GM12872 (cell line): ENCODE measurements at regions not wholly inside any gene's neighbourhood (a gene's known extent, or its start where the extent isn't known, plus 50 kb on each side); places are given as distances from the start of the nearest gene placed in this dataset.

Experiments used
- CTCF ChIP-seq: IDR thresholded peaks from 3 replicates; pipeline ENCODE4 v1.5.1; 2011; ENCODE audit warnings: low read depth, mild to moderate bottlenecking, low read length, moderate library complexity; ENCODE audit not compliant: insufficient read depth

DNA sequence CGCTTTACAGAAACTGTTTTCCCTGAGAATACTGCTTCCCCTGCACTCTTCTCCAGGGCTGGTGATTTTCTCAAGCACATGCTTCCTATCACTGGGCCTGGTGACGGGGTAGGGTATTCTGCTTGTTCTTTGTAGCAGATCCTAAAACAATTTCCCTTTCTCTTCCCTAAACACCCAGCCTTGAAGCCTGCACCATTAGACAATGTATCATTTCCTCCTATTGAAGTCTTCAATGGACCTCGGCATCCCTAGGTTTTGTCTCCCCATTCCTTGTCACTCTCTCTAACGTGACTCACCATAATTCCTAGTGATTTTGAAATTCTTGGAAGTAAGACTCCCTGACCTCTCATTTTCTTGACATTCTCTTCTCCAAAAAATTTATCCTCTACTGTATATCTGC lies 109.5 kb upstream of the GHITM start:
- TF ChIP-seq CTCF = no peak

GRCh38 chr10:84038035-84038434 lies 101.3 kb upstream of the GHITM start:
- TF ChIP-seq CTCF = no peak

DNA sequence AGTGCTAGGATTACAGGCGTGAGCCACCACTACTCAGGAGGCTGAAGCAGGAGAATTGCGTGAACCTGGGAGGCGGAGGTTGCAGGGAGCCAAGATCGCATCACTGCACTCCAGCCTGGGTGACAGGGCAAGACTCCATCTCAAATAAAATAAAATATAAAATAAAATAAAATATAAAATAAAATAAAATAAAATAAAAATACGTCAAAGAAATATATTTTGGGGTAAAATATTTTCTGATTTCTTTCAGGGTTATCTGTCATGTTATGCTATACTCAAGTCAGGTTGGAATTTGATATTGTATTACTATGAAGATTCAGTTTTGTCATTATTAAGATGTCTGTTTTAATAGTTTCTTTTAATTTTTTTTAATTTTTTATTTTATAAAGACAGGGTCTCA lies 99.4 kb upstream of the GHITM start:
- TF ChIP-seq CTCF = no peak

GRCh38 chr10:84047258-84048010 lies 91.9 kb upstream of the GHITM start:
- no peak for TF ChIP-seq CTCF

- no peak for TF ChIP-seq CTCF
Observed at GRCh38 chr10:84049645-84050011, 89.7 kb upstream of the GHITM start.

GRCh38 chr10:84053626-84054025 lies 85.7 kb upstream of the GHITM start:
- TF ChIP-seq CTCF = no peak

DNA sequence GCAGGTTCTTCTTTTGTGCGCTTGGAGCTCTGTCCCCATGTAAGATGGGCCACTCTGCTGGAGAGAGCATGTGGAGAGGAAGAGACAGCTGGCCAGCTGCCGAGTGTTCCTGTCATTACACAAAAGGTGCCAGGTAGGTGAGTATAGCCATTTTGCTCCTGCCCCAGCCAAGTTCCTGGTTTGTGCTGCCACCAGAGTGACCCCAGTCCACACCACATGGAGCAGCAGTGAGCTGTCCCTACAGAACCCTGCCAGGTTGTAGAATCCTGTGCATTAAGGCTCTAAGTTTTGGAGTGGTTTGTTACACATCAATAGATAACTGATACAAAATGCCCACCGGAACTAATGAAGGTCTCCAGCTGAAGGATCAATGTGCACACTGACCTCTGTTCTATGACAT lies 84.6 kb upstream of the GHITM start:
- TF ChIP-seq CTCF = peak; percentile 17; the same call in 1 of the 3 replicates
